ENCODE measurements at regions not wholly inside any gene's neighbourhood (a gene's known extent, or its start where the extent isn't known, plus 50 kb on each side); places are given as distances from the start of the nearest gene placed in this dataset.

GRCh38 chr4:116444117-116444516 lies 641.3 kb downstream of the TRAM1L1 start:
- TF ChIP-seq POLR2A (IDR thresholded peaks at IDR 0.05), result no peak
- TF ChIP-seq CTCF (IDR thresholded peaks at IDR 0.05), result no peak

All from suprapubic skin (tissue), 3 donors.